Activated CD4-positive, alpha-beta memory T cell treated with anti-CD3 and anti-CD28 coated beads, Interleukin-2, amount 10 ng/mL, durations not matched to agents 7 days and 5 days (primary cell): ENCODE measurements at regions not wholly inside any gene's neighbourhood (a gene's known extent, or its start where the extent isn't known, plus 50 kb on each side); places are given as distances from the start of the nearest gene placed in this dataset.
A peak's percentile ranks its signal among the peaks of the same experiment; 100 is the strongest.
"Not testable (repeated sequence)": the region's sequence is repeated elsewhere in the genome, so short reads cannot be mapped to it uniquely, and the experiment has no call there.

Experiments used
- CTCF ChIA-PET: fragments of 350-600 bp; sonication (Branson Sonifier 250); formaldehyde crosslinking; loops from one replicate; lab custom pipeline; 2021; ENCODE audit warnings: antibody characterized with exemption, inconsistent platforms; lab: Charles Lee
- POLR2A ChIA-PET: fragments of 350-600 bp; sonication (Branson Sonifier 250); formaldehyde crosslinking; loops from one replicate; lab custom pipeline; 2021; ENCODE audit warnings: antibody characterized with exemption; lab: Charles Lee
- DNase-seq: peaks from one replicate; pipeline ENCODE4 v3.0.0-alpha.2; 2020
- H3K27ac Mint-ChIP-seq: one replicate; pipeline ENCODE4 v1.8.0; 2021; ENCODE audit warnings: mild to moderate bottlenecking, mixed read lengths
- H3K27me3 Mint-ChIP-seq: one replicate; pipeline ENCODE4 v1.8.0; 2021; ENCODE audit warnings: mixed read lengths
- H3K36me3 Mint-ChIP-seq: one replicate; pipeline ENCODE4 v1.8.0; 2021; ENCODE audit warnings: low read depth, mixed read lengths
- H3K4me1 Mint-ChIP-seq: one replicate; pipeline ENCODE4 v1.8.0; 2021; ENCODE audit warnings: mixed read lengths
- H3K4me3 Mint-ChIP-seq: one replicate; pipeline ENCODE4 v1.8.0; 2021; ENCODE audit warnings: mild to moderate bottlenecking, mixed read lengths
- H3K9me3 Mint-ChIP-seq: one replicate; pipeline ENCODE4 v1.8.0; 2021; ENCODE audit warnings: mixed read lengths

DNA sequence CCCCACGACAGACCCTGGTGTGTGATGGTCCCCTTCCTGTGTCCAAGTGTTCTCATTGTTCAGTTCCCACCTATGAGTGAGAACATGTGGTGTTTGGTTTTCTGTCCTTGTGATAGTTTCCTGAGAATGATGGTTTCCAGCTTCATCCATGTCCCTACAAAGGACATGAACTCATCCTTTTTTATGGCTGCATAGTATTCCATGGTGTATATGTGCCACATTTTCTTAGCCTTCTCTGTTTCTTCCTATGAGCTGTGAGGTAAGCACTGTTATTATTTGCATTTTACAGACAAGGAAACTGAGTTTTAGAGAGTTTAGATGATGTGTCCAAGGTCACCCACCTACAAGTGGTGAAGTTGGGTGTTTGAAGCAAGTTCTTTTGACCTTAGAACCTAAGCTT lies 51.1 kb upstream of the BNC1 start:
- CTCF ChIA-PET, H3K27ac Mint-ChIP-seq, H3K4me3 Mint-ChIP-seq, POLR2A ChIA-PET, H3K4me1 Mint-ChIP-seq, DNase-seq, H3K9me3 Mint-ChIP-seq, H3K27me3 Mint-ChIP-seq, H3K36me3 Mint-ChIP-seq: not testable (repeated sequence)

DNA sequence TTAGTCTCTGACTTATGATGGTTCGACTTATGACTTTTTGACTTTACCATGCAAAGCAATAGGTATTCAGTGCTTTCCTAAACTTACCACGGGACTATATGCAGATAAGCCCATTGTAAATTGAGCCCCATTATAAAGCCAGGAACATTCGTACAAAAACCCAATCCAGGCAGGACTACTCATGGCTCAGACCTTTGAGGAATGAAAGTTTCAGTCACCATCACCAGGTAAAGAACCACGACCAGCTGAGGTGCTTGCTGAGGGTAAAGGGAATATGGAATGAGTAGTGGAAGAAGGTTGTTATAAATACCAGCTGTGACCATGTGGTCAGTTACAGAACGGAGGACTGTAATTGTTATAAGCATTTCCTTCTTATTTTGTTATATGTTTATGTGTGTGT lies 54.9 kb upstream of the BNC1 start:
- ChIA-PET CTCF (interaction anchor here (0.6 kb wide), 1 partner anchor 23 kb away, joined by 3 read pairs; no protein-coding TSS in a partner anchor), POLR2A (no interaction called here)
- Mint-ChIP-seq H3K4me3 (no peak overlapping the region), H3K27ac (no peak overlapping the region), H3K27me3 (no peaks in the 10 kb centered on the region), H3K36me3 (no peaks in the 10 kb centered on the region), H3K9me3 (no peaks in the 10 kb centered on the region), H3K4me1 (no peaks in the 10 kb centered on the region)
- DNase-seq, result no peak

GRCh38 chr15:83340087-83340486 lies 55.6 kb upstream of the BNC1 start:
- no peak for DNase-seq
- Mint-ChIP-seq H3K9me3 (no peaks in the 10 kb centered on the region), H3K36me3 (no peaks in the 10 kb centered on the region), H3K27ac (no peak overlapping the region), H3K4me3 (no peak overlapping the region), H3K4me1 (no peaks in the 10 kb centered on the region), H3K27me3 (no peaks in the 10 kb centered on the region)
- ChIA-PET CTCF (no interaction called here), POLR2A (no interaction called here)

GRCh38 chr15:83346342-83346741 lies 61.9 kb upstream of the BNC1 start:
- Mint-ChIP-seq H3K9me3 (no peaks in the 10 kb centered on the region), H3K27ac (no peak overlapping the region), H3K27me3 (no peaks in the 10 kb centered on the region), H3K4me3 (no peak overlapping the region), H3K4me1 (no peaks in the 10 kb centered on the region), H3K36me3 (no peaks in the 10 kb centered on the region)
- DNase-seq, result no peak
- ChIA-PET POLR2A (interaction anchor here (0.6 kb wide), 1 partner anchor 35 kb away, joined by 3 read pairs; no protein-coding TSS in a partner anchor), CTCF (no interaction called here)

- no peaks in the 10 kb centered on the region for H3K9me3 Mint-ChIP-seq
- H3K27ac Mint-ChIP-seq, result no peak overlapping the region
- H3K4me3 Mint-ChIP-seq, result no peak overlapping the region
- ChIA-PET POLR2A (no interaction called here), CTCF (no interaction called here)
- H3K27me3 Mint-ChIP-seq, result no peaks in the 10 kb centered on the region
- no peaks in the 10 kb centered on the region for H3K4me1 Mint-ChIP-seq
- H3K36me3 Mint-ChIP-seq, result no peaks in the 10 kb centered on the region
- no peak for DNase-seq
Observed at GRCh38 chr15:83352119-83352518, 67.7 kb upstream of the BNC1 start.

DNA sequence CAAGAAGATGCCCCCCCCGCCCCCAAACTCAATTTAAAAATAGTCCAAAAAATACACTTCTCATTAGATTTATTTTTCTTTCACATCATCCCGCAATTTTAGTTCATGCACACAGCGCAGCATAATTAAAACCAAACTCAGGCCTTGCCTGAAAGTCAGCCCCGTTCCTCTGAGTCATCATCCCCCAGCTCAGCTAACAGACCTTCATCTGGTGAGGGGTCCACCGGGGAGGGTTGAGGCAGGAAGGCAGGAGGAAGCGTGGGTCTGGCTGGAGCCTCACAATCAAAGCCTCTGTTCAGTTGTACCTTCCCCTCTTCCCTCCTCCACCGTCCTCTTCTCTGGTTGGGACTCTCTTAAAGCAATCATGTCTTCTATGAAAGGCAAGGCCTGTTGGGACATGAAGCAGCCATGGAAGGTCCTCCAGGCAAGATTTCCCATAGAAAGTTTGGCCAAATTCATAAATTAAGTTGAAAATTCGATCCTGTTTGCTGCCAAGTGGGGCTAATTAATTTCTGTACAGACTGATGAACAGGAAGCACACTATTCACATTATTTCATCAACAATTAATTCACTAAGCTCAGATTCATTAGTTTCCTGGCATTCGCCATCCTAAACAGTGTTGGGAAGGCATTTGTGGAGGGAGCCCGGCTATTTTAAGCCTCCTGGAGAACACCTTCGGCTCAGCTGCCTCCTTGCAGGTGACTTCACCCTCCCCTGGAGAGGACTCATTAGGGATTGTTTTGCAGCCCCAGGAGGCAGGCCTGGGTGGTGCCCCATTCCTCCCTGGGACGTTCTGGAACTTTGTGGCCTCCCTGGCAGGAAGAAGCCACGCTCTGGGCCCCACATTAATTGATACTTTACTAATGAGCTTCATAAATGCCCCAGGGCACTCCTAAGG lies 72.3 kb upstream of the BNC1 start:
- ChIA-PET POLR2A (no interaction called here), CTCF (no interaction called here)
- Mint-ChIP-seq H3K27me3 (no peaks in the 10 kb centered on the region), H3K9me3 (no peaks in the 10 kb centered on the region), H3K27ac (no peak overlapping the region), H3K4me3 (no peak overlapping the region), H3K36me3 (no peaks in the 10 kb centered on the region), H3K4me1 (no peaks in the 10 kb centered on the region)
- DNase-seq, result no peak

DNA sequence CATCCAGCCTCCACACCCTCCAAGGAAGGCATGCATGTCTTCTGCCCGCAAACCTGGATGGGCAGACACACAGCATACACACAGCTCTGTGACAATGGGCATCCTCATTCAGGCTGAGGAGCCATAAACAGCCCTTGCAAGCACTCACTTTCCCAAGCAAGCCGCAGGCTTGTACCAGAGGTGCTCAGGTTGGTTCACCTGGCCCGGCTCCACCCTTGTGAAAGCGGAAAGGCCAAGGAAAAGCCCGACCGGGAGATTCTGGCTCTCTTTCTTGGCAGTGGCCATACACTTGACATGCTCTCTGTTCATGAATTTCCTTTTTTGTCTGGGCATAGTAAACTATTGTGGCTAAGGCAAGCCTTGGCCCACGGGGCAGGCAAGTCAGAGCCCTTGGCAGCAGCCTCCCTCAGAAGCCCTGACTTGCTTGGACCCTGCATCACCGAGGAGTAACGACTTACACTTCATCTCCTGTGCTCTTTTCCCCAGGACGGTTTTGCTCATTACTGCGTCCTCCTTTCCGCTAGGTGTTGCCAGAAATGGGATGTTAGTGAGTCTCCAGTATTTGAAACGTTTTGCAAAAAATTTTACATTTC lies 74.6 kb upstream of the BNC1 start:
- ChIA-PET POLR2A (no interaction called here), CTCF (no interaction called here)
- peaks cover 5% of the 10 kb centered on the region for H3K27me3 Mint-ChIP-seq
- no peak for DNase-seq
- no peak overlapping the region for H3K4me3 Mint-ChIP-seq
- no peak overlapping the region for H3K27ac Mint-ChIP-seq
- no peaks in the 10 kb centered on the region for H3K36me3 Mint-ChIP-seq
- H3K9me3 Mint-ChIP-seq, result no peaks in the 10 kb centered on the region
- H3K4me1 Mint-ChIP-seq, result no peaks in the 10 kb centered on the region

DNA sequence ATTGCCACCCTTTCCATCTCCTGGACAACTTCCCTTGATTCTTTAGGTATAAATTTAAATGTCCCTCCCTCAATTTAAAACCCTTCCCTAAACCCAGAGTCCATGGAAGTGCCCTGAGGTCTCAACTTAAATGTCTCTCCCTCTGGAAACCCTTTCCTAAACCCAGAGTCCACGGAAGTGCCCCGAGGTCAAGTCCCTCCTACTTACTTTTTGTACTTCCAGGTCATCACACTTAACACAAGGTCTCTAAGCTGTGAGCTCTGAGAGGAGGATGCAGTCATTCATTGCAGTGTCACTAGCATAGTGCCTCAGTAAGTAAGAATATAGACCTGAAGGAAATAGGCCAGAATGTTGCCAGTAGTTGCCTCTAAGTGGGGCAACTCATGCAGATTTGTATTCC lies 78.2 kb upstream of the BNC1 start:
- H3K27me3 Mint-ChIP-seq, result peaks cover 30% of the 10 kb centered on the region
- CTCF ChIA-PET, result no interaction called here
- H3K27ac Mint-ChIP-seq, result no peak overlapping the region

GRCh38 chr15:83364501-83364900 lies 80.0 kb upstream of the BNC1 start:
- no peaks in the 10 kb centered on the region for H3K9me3 Mint-ChIP-seq
- CTCF ChIA-PET, result no interaction called here

More for the DNA sequence above, 78.2 kb upstream of the BNC1 start:
- H3K4me1 Mint-ChIP-seq, result peaks cover 9% of the 10 kb centered on the region
- no peaks in the 10 kb centered on the region for H3K36me3 Mint-ChIP-seq
- H3K4me3 Mint-ChIP-seq, result no peak overlapping the region
- POLR2A ChIA-PET, result no interaction called here
- no peaks in the 10 kb centered on the region for H3K9me3 Mint-ChIP-seq
- DNase-seq, result no peak

DNA sequence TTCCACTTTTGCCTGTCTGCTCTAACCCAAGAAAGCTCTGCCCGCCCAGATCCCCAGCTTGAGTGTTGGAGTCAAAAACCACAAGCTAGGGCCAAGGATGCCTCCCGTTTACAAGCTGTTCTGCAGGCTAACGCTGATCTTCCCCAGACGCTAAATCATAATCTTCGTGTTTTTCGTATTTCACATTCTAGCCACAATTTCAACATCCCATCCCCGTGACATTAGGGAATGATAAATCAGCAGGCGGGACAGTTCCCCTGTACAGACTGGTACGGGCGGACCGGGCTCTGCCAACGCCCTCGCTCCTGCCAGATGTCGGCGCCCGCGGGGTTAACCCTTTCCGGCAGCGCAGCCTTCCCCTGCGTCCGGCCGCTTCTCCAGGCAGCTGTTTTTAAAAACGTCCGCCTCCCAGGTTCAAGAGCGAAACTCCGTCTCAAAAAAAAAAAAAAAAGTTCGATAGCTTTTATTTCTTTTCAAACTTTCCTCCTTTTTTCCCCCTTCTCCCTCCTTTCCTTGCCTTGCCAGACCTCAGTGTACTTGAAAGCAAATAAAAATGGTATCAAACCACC lies 81.0 kb upstream of the BNC1 start:
- Mint-ChIP-seq H3K36me3 (no peaks in the 10 kb centered on the region), H3K4me3 (no peak overlapping the region), H3K27me3 (peaks cover 37% of the 10 kb centered on the region), H3K27ac (no peak overlapping the region), H3K4me1 (peaks cover 9% of the 10 kb centered on the region), H3K9me3 (no peaks in the 10 kb centered on the region)
- ChIA-PET POLR2A (no interaction called here), CTCF (no interaction called here)
- DNase-seq, result peak; percentile 18

More at GRCh38 chr15:83364501-83364900, 80.0 kb upstream of the BNC1 start:
- DNase-seq, result no peak
- Mint-ChIP-seq H3K27ac (no peak overlapping the region), H3K27me3 (peaks cover 33% of the 10 kb centered on the region), H3K4me1 (peaks cover 9% of the 10 kb centered on the region), H3K4me3 (no peak overlapping the region), H3K36me3 (no peaks in the 10 kb centered on the region)
- POLR2A ChIA-PET, result no interaction called here

DNA sequence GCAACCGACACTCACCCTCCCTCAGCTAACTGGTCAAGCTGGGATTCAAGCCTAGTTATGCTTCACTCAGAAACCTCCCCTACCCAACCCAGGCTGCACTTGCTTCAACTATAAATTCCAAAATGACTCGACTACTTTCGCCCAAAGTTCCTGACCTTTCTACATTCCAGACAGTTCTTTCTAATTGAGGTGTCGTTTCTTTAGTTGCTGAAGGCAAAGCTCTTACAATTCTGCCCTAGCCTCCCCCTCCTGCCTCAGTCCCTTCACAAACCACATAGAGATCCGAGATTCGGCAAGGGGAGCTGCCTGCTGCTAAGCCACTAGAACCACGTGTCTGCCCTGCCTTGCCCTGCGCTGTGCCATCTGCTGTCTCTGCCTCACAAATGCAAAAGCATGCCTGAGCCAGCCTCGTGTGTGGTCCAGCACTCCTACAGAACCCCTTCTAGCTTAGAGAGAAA lies 74.7 kb upstream of the SH3GL3 start:
- POLR2A ChIA-PET, result no interaction called here
- Mint-ChIP-seq H3K27ac (no peak overlapping the region), H3K4me3 (no peak overlapping the region), H3K9me3 (no peaks in the 10 kb centered on the region), H3K4me1 (no peaks in the 10 kb centered on the region), H3K36me3 (no peaks in the 10 kb centered on the region), H3K27me3 (peaks cover 37% of the 10 kb centered on the region)
- DNase-seq, result no peak
- CTCF ChIA-PET, result no interaction called here

GRCh38 chr15:83378921-83379578 lies 68.1 kb upstream of the SH3GL3 start:
- no peak for DNase-seq
- H3K27me3 Mint-ChIP-seq, result peaks cover 32% of the 10 kb centered on the region
- POLR2A ChIA-PET, result no interaction called here
- H3K27ac Mint-ChIP-seq, result no peak overlapping the region
- H3K36me3 Mint-ChIP-seq, result no peaks in the 10 kb centered on the region
- no peak overlapping the region for H3K4me3 Mint-ChIP-seq
- H3K4me1 Mint-ChIP-seq, result peaks cover 6% of the 10 kb centered on the region
- CTCF ChIA-PET, result no interaction called here
- H3K9me3 Mint-ChIP-seq, result no peaks in the 10 kb centered on the region

- Mint-ChIP-seq H3K9me3 (no peaks in the 10 kb centered on the region), H3K4me1 (peaks cover 6% of the 10 kb centered on the region), H3K4me3 (no peak overlapping the region), H3K36me3 (no peaks in the 10 kb centered on the region), H3K27me3 (peaks cover 27% of the 10 kb centered on the region), H3K27ac (no peak overlapping the region)
- no peak for DNase-seq
- CTCF ChIA-PET, result interaction anchor here (1.7 kb wide), 1 partner anchor 133 kb away, joined by 5 read pairs; no protein-coding TSS in a partner anchor
- POLR2A ChIA-PET, result no interaction called here
Observed at GRCh38 chr15:83379579-83379959, 67.6 kb upstream of the SH3GL3 start.
